ENCODE measurements at regions not wholly inside any gene's neighbourhood (a gene's known extent, or its start where the extent isn't known, plus 50 kb on each side); places are given as distances from the start of the nearest gene placed in this dataset.

DNA sequence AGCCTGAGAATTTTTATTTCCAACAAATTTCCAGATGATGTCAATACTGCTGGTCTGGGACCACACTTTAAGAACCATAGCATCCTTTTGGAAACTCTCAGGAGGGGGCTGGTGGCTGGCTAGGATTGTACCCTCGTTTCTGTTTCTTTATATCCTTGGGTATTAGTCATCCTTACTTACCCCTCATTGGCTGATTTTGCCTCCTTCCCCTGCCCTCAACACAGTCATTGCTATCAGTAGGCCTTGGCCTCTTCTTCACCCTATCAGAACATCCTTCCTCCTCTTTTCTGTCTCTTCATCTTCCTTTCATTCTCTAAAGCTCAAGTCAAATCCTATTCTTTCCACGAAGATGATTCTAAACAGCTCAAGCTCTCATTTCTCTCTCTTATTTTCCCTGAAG lies 148.5 kb downstream of the ELOVL4 start:
- no peaks in the 10 kb centered on the region for H3K9me3 ChIP-seq (ENCODE audit: low read depth, low read length, poor library complexity, severe bottlenecking)
- ChIA-PET POLR2A (ENCODE audit: low non-redundant PET) (no interaction called here), CTCF (no interaction called here)
- no peak overlapping the region for H3K27ac ChIP-seq (ENCODE audit: low read depth, low read length, poor library complexity, severe bottlenecking)
- H3K27me3 ChIP-seq (replicated peaks; ENCODE audit: insufficient read depth, low read depth, low read length, poor library complexity) = no peaks in the 10 kb centered on the region
- no peak for DNase-seq (ENCODE audit: low spot score)
- no TSS peak for BruUV-seq (replicated peaks)
- no peak for TF ChIP-seq EZH2 (IDR thresholded peaks at IDR 0.05; ENCODE audit: borderline replicate concordance, low read depth, low read length, poor library complexity, severe bottlenecking)
- TF ChIP-seq, protein P1, sequence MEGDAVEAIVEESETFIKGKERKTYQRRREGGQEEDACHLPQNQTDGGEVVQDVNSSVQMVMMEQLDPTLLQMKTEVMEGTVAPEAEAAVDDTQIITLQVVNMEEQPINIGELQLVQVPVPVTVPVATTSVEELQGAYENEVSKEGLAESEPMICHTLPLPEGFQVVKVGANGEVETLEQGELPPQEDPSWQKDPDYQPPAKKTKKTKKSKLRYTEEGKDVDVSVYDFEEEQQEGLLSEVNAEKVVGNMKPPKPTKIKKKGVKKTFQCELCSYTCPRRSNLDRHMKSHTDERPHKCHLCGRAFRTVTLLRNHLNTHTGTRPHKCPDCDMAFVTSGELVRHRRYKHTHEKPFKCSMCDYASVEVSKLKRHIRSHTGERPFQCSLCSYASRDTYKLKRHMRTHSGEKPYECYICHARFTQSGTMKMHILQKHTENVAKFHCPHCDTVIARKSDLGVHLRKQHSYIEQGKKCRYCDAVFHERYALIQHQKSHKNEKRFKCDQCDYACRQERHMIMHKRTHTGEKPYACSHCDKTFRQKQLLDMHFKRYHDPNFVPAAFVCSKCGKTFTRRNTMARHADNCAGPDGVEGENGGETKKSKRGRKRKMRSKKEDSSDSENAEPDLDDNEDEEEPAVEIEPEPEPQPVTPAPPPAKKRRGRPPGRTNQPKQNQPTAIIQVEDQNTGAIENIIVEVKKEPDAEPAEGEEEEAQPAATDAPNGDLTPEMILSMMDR (conservative IDR thresholded peaks at IDR 0.05; ENCODE audit: low read depth, low read length) = no peak
- H3K36me3 ChIP-seq (ENCODE audit: insufficient read depth, low read length, poor library complexity, severe bottlenecking) = no peaks in the 10 kb centered on the region
- intact Hi-C loops (cut with micrococcal nuclease; ENCODE audit: unreplicated experiment) = no loop called here
- no peak overlapping the region for H3K4me3 ChIP-seq (ENCODE audit: low read depth, low read length, poor library complexity, severe bottlenecking)
- H3K4me1 ChIP-seq (ENCODE audit: insufficient read depth, low read length, poor library complexity, severe bottlenecking) = no peaks in the 10 kb centered on the region

DNA sequence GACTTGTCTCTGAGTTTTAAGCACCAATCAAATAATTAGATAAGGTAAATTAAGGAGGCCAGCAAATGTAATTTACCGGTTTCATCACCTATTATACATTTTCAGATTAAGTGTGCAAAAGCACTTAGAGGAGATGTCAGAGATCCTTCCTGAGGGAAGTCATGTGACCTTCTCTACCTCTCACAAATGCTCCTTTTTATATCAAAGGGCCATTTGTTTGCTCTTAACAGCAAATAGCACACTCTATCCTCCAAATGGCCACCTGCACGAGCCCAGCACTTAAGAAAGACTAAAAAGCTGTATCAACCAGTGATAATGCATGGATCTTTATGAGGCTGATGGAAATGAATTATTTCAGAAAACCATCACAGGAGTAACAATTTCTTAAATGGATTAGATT lies 149.4 kb downstream of the ELOVL4 start:
- BruUV-seq (replicated peaks) = no TSS peak
- no peak overlapping the region for H3K4me3 ChIP-seq (ENCODE audit: low read depth, low read length, poor library complexity, severe bottlenecking)
- DNase-seq (ENCODE audit: low spot score) = no peak
- CTCF ChIA-PET = no interaction called here
- H3K36me3 ChIP-seq (ENCODE audit: insufficient read depth, low read length, poor library complexity, severe bottlenecking) = no peaks in the 10 kb centered on the region
- H3K27ac ChIP-seq (ENCODE audit: low read depth, low read length, poor library complexity, severe bottlenecking) = no peak overlapping the region
- H3K27me3 ChIP-seq (replicated peaks; ENCODE audit: insufficient read depth, low read depth, low read length, poor library complexity) = no peaks in the 10 kb centered on the region
- H3K9me3 ChIP-seq (ENCODE audit: low read depth, low read length, poor library complexity, severe bottlenecking) = no peaks in the 10 kb centered on the region
- POLR2A ChIA-PET (ENCODE audit: low non-redundant PET) = no interaction called here
- intact Hi-C loops (cut with micrococcal nuclease; ENCODE audit: unreplicated experiment) = no loop called here
- TF ChIP-seq, protein P1 (conservative IDR thresholded peaks at IDR 0.05; ENCODE audit: low read depth, low read length) = no peak
- no peak for TF ChIP-seq EZH2 (IDR thresholded peaks at IDR 0.05; ENCODE audit: borderline replicate concordance, low read depth, low read length, poor library complexity, severe bottlenecking)
- H3K4me1 ChIP-seq (ENCODE audit: insufficient read depth, low read length, poor library complexity, severe bottlenecking) = no peaks in the 10 kb centered on the region

DNA sequence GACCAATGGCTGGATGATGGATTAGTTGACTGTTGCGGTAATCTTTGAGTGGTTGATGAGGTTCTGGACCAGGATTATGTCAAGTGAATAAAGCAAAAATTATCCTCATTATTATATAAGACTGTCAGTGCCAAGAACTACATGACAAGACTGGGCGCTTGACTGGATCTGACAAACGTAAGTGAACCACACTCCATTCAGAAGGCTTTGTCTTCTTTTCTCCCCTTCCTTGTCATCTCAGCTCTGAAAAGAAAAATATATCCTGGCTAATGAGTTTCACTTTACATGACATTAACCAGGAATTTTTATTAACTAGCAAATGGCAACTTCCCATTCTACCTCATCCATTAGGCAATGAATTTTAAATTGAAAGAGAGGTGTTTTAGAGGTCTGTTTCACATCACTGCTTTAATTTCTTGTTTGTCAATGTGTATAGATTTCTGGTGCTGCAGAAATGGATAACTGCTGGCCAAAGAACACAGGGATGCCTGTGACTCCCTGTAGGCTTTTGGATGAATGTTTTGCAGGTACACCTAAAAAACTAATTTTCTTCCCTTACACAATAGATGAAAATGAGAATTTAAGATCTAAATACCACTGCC lies 150.1 kb downstream of the ELOVL4 start:
- CTCF ChIA-PET = no interaction called here
- H3K27ac ChIP-seq (ENCODE audit: low read depth, low read length, poor library complexity, severe bottlenecking) = no peak overlapping the region
- no peaks in the 10 kb centered on the region for H3K9me3 ChIP-seq (ENCODE audit: low read depth, low read length, poor library complexity, severe bottlenecking)
- no peaks in the 10 kb centered on the region for H3K4me1 ChIP-seq (ENCODE audit: insufficient read depth, low read length, poor library complexity, severe bottlenecking)
- POLR2A ChIA-PET (ENCODE audit: low non-redundant PET) = no interaction called here
- no peak for DNase-seq (ENCODE audit: low spot score)
- no peaks in the 10 kb centered on the region for H3K36me3 ChIP-seq (ENCODE audit: insufficient read depth, low read length, poor library complexity, severe bottlenecking)
- BruUV-seq (replicated peaks) = no TSS peak
- TF ChIP-seq, protein P1 (conservative IDR thresholded peaks at IDR 0.05; ENCODE audit: low read depth, low read length) = no peak
- no peak for TF ChIP-seq EZH2 (IDR thresholded peaks at IDR 0.05; ENCODE audit: borderline replicate concordance, low read depth, low read length, poor library complexity, severe bottlenecking)
- H3K4me3 ChIP-seq (ENCODE audit: low read depth, low read length, poor library complexity, severe bottlenecking) = no peak overlapping the region
- H3K27me3 ChIP-seq (replicated peaks; ENCODE audit: insufficient read depth, low read depth, low read length, poor library complexity) = no peaks in the 10 kb centered on the region
- intact Hi-C loops (cut with micrococcal nuclease; ENCODE audit: unreplicated experiment) = no loop called here

Measured in A673 (cell line).